T-helper 2 cell treated with Interferon-gamma antibody and Interleukin-4, amounts not matched to agents 5 μg/mL and 100 μg/mL, for 36 hours (primary cell): ENCODE measurements at regions not wholly inside any gene's neighbourhood (a gene's known extent, or its start where the extent isn't known, plus 50 kb on each side); places are given as distances from the start of the nearest gene placed in this dataset.

Experiments
- DNase-seq: peaks from one replicate; pipeline ENCODE4 v3.0.0; 2021; ENCODE audit warnings: low spot score
- H3K27ac Mint-ChIP-seq: one replicate; pipeline ENCODE4 v1.8.0; 2021; ENCODE audit warnings: mild to moderate bottlenecking, mixed read lengths
- H3K27me3 Mint-ChIP-seq: one replicate; pipeline ENCODE4 v1.8.0; 2021; ENCODE audit warnings: low read depth, mixed read lengths
- H3K36me3 Mint-ChIP-seq: one replicate; pipeline ENCODE4 v1.8.0; 2021; ENCODE audit warnings: low read depth, mixed read lengths
- H3K4me1 Mint-ChIP-seq: one replicate; pipeline ENCODE4 v1.8.0; 2021; ENCODE audit warnings: low read depth, mixed read lengths
- H3K4me3 Mint-ChIP-seq: one replicate; pipeline ENCODE4 v1.8.0; 2022; ENCODE audit warnings: mild to moderate bottlenecking, moderate library complexity, mixed read lengths
- H3K9me3 Mint-ChIP-seq: one replicate; pipeline ENCODE4 v1.8.0; 2021; ENCODE audit warnings: mixed read lengths

- DNase-seq = peak; percentile 6
- Mint-ChIP-seq H3K36me3 (no peaks in the 10 kb centered on the region), H3K27me3 (peaks cover 4% of the 10 kb centered on the region)
These were observed 227.6 kb upstream of the ASIC2 start for GRCh38 chr17:33520426-33521330.

GRCh38 chr17:33521784-33522183 lies 228.7 kb upstream of the ASIC2 start:
- Mint-ChIP-seq H3K36me3 (no peaks in the 10 kb centered on the region), H3K4me1 (no peaks in the 10 kb centered on the region), H3K27ac (no peak overlapping the region), H3K4me3 (no peak overlapping the region), H3K9me3 (peaks cover under 1% of the 10 kb centered on the region), H3K27me3 (peaks cover 4% of the 10 kb centered on the region)
- no peak for DNase-seq

More at GRCh38 chr17:33520426-33521330, 227.6 kb upstream of the ASIC2 start:
- Mint-ChIP-seq H3K4me1 (no peaks in the 10 kb centered on the region), H3K27ac (no peak overlapping the region), H3K4me3 (no peak overlapping the region), H3K9me3 (no peaks in the 10 kb centered on the region)

GRCh38 chr17:33522623-33523022 lies 229.5 kb upstream of the ASIC2 start:
- Mint-ChIP-seq H3K27me3 (peaks cover 4% of the 10 kb centered on the region), H3K4me1 (no peaks in the 10 kb centered on the region), H3K9me3 (peaks cover 6% of the 10 kb centered on the region), H3K27ac (no peak overlapping the region), H3K36me3 (no peaks in the 10 kb centered on the region), H3K4me3 (no peak overlapping the region)
- DNase-seq = no peak

- H3K36me3 Mint-ChIP-seq = no peaks in the 10 kb centered on the region
- no peak overlapping the region for H3K4me3 Mint-ChIP-seq
- H3K27ac Mint-ChIP-seq = no peak overlapping the region
- peaks cover 6% of the 10 kb centered on the region for H3K9me3 Mint-ChIP-seq
- H3K4me1 Mint-ChIP-seq = no peaks in the 10 kb centered on the region
- peaks cover 4% of the 10 kb centered on the region for H3K27me3 Mint-ChIP-seq
- DNase-seq = no peak
These were observed 230.5 kb upstream of the ASIC2 start for GRCh38 chr17:33523577-33523981.

GRCh38 chr17:33525186-33525585 lies 232.1 kb upstream of the ASIC2 start:
- H3K9me3 Mint-ChIP-seq = peaks cover 6% of the 10 kb centered on the region
- no peak for DNase-seq

GRCh38 chr17:33526717-33527116 lies 233.6 kb upstream of the ASIC2 start:
- no peak for DNase-seq
- Mint-ChIP-seq H3K36me3 (no peaks in the 10 kb centered on the region), H3K27ac (no peak overlapping the region), H3K4me1 (no peaks in the 10 kb centered on the region), H3K27me3 (peaks cover 4% of the 10 kb centered on the region), H3K9me3 (peaks cover 6% of the 10 kb centered on the region), H3K4me3 (no peak overlapping the region)

More at GRCh38 chr17:33525186-33525585, 232.1 kb upstream of the ASIC2 start:
- Mint-ChIP-seq H3K27me3 (peaks cover 4% of the 10 kb centered on the region), H3K4me1 (no peaks in the 10 kb centered on the region), H3K36me3 (no peaks in the 10 kb centered on the region), H3K27ac (no peak overlapping the region), H3K4me3 (no peak overlapping the region)

GRCh38 chr17:33527290-33527689 lies 234.2 kb upstream of the ASIC2 start:
- Mint-ChIP-seq H3K4me1 (no peaks in the 10 kb centered on the region), H3K27ac (no peak overlapping the region), H3K27me3 (peaks cover 4% of the 10 kb centered on the region), H3K4me3 (no peak overlapping the region), H3K36me3 (no peaks in the 10 kb centered on the region), H3K9me3 (peaks cover 6% of the 10 kb centered on the region)
- no peak for DNase-seq

GRCh38 chr17:33528846-33529245 lies 235.8 kb upstream of the ASIC2 start:
- H3K27me3 Mint-ChIP-seq = no peaks in the 10 kb centered on the region

GRCh38 chr17:33529816-33530215 lies 236.7 kb upstream of the ASIC2 start:
- H3K4me3 Mint-ChIP-seq = no peak overlapping the region
- H3K9me3 Mint-ChIP-seq = peaks cover 6% of the 10 kb centered on the region
- no peak for DNase-seq
- no peaks in the 10 kb centered on the region for H3K27me3 Mint-ChIP-seq
- no peaks in the 10 kb centered on the region for H3K4me1 Mint-ChIP-seq
- no peaks in the 10 kb centered on the region for H3K36me3 Mint-ChIP-seq
- H3K27ac Mint-ChIP-seq = no peak overlapping the region

More at GRCh38 chr17:33528846-33529245, 235.8 kb upstream of the ASIC2 start:
- Mint-ChIP-seq H3K4me3 (no peak overlapping the region), H3K36me3 (no peaks in the 10 kb centered on the region), H3K27ac (no peak overlapping the region), H3K4me1 (no peaks in the 10 kb centered on the region), H3K9me3 (peaks cover 6% of the 10 kb centered on the region)
- DNase-seq = no peak

GRCh38 chr17:33531311-33531710 lies 238.2 kb upstream of the ASIC2 start:
- Mint-ChIP-seq H3K4me3 (no peak overlapping the region), H3K27me3 (no peaks in the 10 kb centered on the region), H3K4me1 (no peaks in the 10 kb centered on the region), H3K9me3 (peaks cover 6% of the 10 kb centered on the region), H3K36me3 (no peaks in the 10 kb centered on the region), H3K27ac (no peak overlapping the region)
- no peak for DNase-seq

- Mint-ChIP-seq H3K9me3 (no peaks in the 10 kb centered on the region), H3K27me3 (no peaks in the 10 kb centered on the region), H3K4me3 (no peak overlapping the region), H3K27ac (no peak overlapping the region), H3K36me3 (no peaks in the 10 kb centered on the region), H3K4me1 (no peaks in the 10 kb centered on the region)
- DNase-seq = no peak
These were observed 241.0 kb upstream of the ASIC2 start for GRCh38 chr17:33534087-33534486.

- Mint-ChIP-seq H3K27me3 (no peaks in the 10 kb centered on the region), H3K27ac (no peak overlapping the region), H3K36me3 (no peaks in the 10 kb centered on the region), H3K4me3 (no peak overlapping the region), H3K4me1 (no peaks in the 10 kb centered on the region), H3K9me3 (no peaks in the 10 kb centered on the region)
- DNase-seq = no peak
These were observed 252.0 kb upstream of the ASIC2 start for GRCh38 chr17:33545124-33545523.

- no peaks in the 10 kb centered on the region for H3K27me3 Mint-ChIP-seq
- DNase-seq = no peak
- no peaks in the 10 kb centered on the region for H3K9me3 Mint-ChIP-seq
- H3K4me1 Mint-ChIP-seq = no peaks in the 10 kb centered on the region
- H3K36me3 Mint-ChIP-seq = no peaks in the 10 kb centered on the region
- no peak overlapping the region for H3K27ac Mint-ChIP-seq
- no peak overlapping the region for H3K4me3 Mint-ChIP-seq
These were observed 257.2 kb upstream of the ASIC2 start for GRCh38 chr17:33550261-33550660.

- Mint-ChIP-seq H3K27ac (no peak overlapping the region), H3K4me3 (no peak overlapping the region), H3K4me1 (no peaks in the 10 kb centered on the region), H3K36me3 (no peaks in the 10 kb centered on the region), H3K9me3 (no peaks in the 10 kb centered on the region), H3K27me3 (no peaks in the 10 kb centered on the region)
- DNase-seq = no peak
These were observed 258.0 kb upstream of the ASIC2 start for GRCh38 chr17:33551075-33551474.

- no peaks in the 10 kb centered on the region for H3K36me3 Mint-ChIP-seq
- no peak overlapping the region for H3K4me3 Mint-ChIP-seq
- no peak overlapping the region for H3K27ac Mint-ChIP-seq
- H3K4me1 Mint-ChIP-seq = no peaks in the 10 kb centered on the region
- H3K9me3 Mint-ChIP-seq = no peaks in the 10 kb centered on the region
- no peaks in the 10 kb centered on the region for H3K27me3 Mint-ChIP-seq
- DNase-seq = no peak
These were observed 258.8 kb upstream of the ASIC2 start for GRCh38 chr17:33551911-33552310.
